PFSK-1 (cell line): ENCODE measurements at regions not wholly inside any gene's neighbourhood (a gene's known extent, or its start where the extent isn't known, plus 50 kb on each side); places are given as distances from the start of the nearest gene placed in this dataset.

Experiments
- POLR2AphosphoS5 ChIP-seq: IDR thresholded peaks from 2 replicates; pipeline ENCODE4 v1.6.1; 2012; ENCODE audit warnings: low read depth, mild to moderate bottlenecking, control low read depth, low read length, moderate library complexity
- REST ChIP-seq, 2 experiments: IDR thresholded peaks; 2 replicates each; pipeline versions ENCODE4 v1.6.1 to v1.8.0; 2011 to 2012; ENCODE audit warnings: low read depth in 2 of 2, low read length in 2 of 2, control low read depth in 1 of 2, inconsistent platforms in 1 of 2, mild to moderate bottlenecking in 1 of 2, moderate library complexity in 1 of 2; ENCODE audit not compliant: insufficient read depth in 1 of 2
- SIN3A ChIP-seq: IDR thresholded peaks from 2 replicates; pipeline ENCODE4 v1.6.1; 2012; ENCODE audit warnings: mild to moderate bottlenecking, low read length, moderate library complexity, borderline replicate concordance; ENCODE audit not compliant: insufficient read depth
- TAF1 ChIP-seq: IDR thresholded peaks from 2 replicates; pipeline ENCODE4 v1.6.1; 2012; ENCODE audit warnings: low read length, control low read depth, borderline replicate concordance; ENCODE audit not compliant: insufficient read depth

DNA sequence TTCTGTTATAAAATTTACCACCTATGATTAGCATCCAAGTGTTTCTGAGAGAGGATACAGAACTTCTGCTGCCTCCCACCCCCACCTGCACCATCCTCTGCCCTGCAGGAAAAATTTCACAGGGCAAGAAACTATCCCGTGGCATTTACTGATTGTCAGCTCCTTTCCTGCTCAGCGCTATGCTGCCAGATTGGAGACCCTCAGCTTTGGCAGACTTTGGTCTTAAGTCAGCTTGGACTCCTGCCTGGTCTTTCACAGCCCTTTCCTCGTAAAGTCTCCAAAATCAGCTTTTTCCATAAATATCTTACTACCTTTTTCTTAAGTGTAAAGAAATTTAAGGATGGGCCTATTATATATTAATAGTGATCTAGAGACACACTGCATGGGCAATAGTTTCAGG lies 239.9 kb upstream of the ADAMTS9 start:
- TF ChIP-seq SIN3A (no peak), REST (IDR thresholded peaks at IDR 0.05; ENCODE audit: insufficient read depth in 1 of 2, low read depth in 2 of 2, low read length in 2 of 2) (no peak), TAF1 (no peak), POLR2AphosphoS5 (no peak)
